Omental fat pad (tissue), 3 donors: ENCODE measurements at regions not wholly inside any gene's neighbourhood (a gene's known extent, or its start where the extent isn't known, plus 50 kb on each side); places are given as distances from the start of the nearest gene placed in this dataset.

Source experiments
- ATAC-seq: fragments of 150-250 bp; one replicate; pipeline ENCODE4 v1.9.1; 2016; ENCODE audit warnings: mild to moderate bottlenecking, moderate library complexity; ENCODE audit not compliant: low FRiP score
- DNase-seq: peaks from one replicate; pipeline ENCODE4 v3.0.0-alpha.2; 2019; ENCODE audit warnings: low spot score
- CTCF ChIP-seq, 3 donors: fragments of 450-650 bp; IDR thresholded peaks; one replicate each; pipeline ENCODE4 v1.5.1; 2016 to 2017; ENCODE audit warnings: antibody characterized with exemption in 3 of 3, mild to moderate bottlenecking in 3 of 3, moderate library complexity in 2 of 3

- ATAC-seq, result no peak
- no peak for TF ChIP-seq CTCF (IDR thresholded peaks at IDR 0.05)
- no peak for DNase-seq
These were observed 153.6 kb upstream of the TMCC3 start for GRCh38 chr12:94803939-94804338.

GRCh38 chr12:94802796-94803195 is 152.4 kb upstream of the TMCC3 start:
- TF ChIP-seq CTCF (IDR thresholded peaks at IDR 0.05), result no peak
- no peak for DNase-seq

GRCh38 chr12:94801745-94802144 is 151.4 kb upstream of the TMCC3 start:
- DNase-seq (no peak), ATAC-seq (no peak)
- no peak for TF ChIP-seq CTCF (IDR thresholded peaks at IDR 0.05)

More at GRCh38 chr12:94802796-94803195, 152.4 kb upstream of the TMCC3 start:
- ATAC-seq, result no peak

GRCh38 chr12:94799136-94799535 is 148.8 kb upstream of the TMCC3 start:
- ATAC-seq, result no peak
- TF ChIP-seq CTCF (IDR thresholded peaks at IDR 0.05), result no peak

GRCh38 chr12:94798113-94798512 is 147.8 kb upstream of the TMCC3 start:
- ATAC-seq, result no peak
- TF ChIP-seq CTCF (IDR thresholded peaks at IDR 0.05), result no peak
- no peak for DNase-seq

More at GRCh38 chr12:94799136-94799535, 148.8 kb upstream of the TMCC3 start:
- DNase-seq, result no peak

GRCh38 chr12:94795520-94795919 is 145.2 kb upstream of the TMCC3 start:
- TF ChIP-seq CTCF (IDR thresholded peaks at IDR 0.05), result no peak
- DNase-seq (no peak), ATAC-seq (peak; percentile 10)

- no peak for TF ChIP-seq CTCF (IDR thresholded peaks at IDR 0.05)
- ATAC-seq, result no peak
- no peak for DNase-seq
These were observed 144.7 kb upstream of the TMCC3 start for GRCh38 chr12:94795044-94795443.
